Right lung (tissue), 2 donors: ENCODE measurements at regions not wholly inside any gene's neighbourhood (a gene's known extent, or its start where the extent isn't known, plus 50 kb on each side); places are given as distances from the start of the nearest gene placed in this dataset.
"Not testable (repeated sequence)": the region's sequence is repeated elsewhere in the genome, so short reads cannot be mapped to it uniquely, and the experiment has no call there.

Experiments
- DNase-seq, 2 donors: peaks; one replicate each; pipeline ENCODE4 v3.0.0-alpha.2; 2013

DNA sequence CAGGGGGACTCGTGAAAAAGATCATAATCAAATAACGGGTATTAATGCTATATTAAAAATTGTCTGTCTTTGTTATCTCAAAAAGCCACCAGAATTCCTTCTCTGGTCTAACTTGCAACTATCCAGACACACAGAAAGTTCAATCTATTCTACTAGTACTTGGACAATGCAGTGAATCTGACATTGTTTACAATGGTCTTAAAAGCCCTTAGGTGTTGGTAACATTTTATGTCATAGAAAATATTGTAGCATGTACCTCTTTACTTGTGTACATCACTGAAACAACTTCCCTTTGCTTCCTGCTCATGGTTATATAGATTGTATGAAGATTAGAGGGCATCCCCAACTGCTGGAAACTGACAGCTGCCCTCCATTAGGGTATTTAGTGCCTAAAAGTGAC lies 71.1 kb upstream of the PPP3CA start:
- DNase-seq, result no peak

DNA sequence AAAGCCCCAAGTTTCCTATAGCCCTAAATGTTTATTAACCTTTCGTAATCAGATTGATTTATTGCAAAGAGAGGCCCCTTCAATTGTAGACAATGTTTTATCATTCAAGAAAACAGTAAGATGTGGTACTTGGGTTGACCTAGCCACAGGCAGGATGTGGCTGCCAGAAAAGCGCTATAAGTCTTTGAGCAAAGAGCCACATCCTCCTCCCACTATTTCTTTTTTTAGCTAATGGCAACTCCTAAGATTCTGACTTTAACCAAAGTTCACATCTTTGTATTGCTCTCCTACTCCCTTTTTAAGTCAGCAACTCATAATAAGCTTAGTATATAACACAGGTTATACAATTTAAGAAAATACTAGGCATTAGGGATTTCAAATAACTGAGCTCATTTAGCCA lies 70.7 kb upstream of the PPP3CA start:
- DNase-seq, result no peak

- DNase-seq, result no peak
Measured at GRCh38 chr4:101417046-101417445, 69.7 kb upstream of the PPP3CA start.

DNA sequence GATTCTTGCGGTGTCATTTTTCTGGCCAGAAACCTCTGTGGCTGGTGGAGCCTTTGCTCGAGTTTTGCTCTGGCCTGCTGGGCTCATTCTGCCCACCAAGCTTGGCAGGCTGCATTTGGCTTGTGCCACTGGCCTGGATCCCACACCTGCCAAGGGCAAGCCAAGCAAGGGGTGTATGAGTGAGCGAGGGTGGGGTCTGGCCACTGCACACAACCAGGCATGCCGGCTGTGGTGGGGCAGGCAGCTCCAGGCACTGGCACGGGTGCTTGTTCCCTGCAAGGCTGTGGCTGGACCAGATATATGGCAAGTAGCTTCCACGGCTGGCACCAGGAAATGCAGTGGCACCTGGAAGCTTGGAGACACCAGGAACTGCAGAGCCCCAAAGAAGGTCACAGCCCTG lies 68.6 kb upstream of the PPP3CA start:
- no peak for DNase-seq

DNA sequence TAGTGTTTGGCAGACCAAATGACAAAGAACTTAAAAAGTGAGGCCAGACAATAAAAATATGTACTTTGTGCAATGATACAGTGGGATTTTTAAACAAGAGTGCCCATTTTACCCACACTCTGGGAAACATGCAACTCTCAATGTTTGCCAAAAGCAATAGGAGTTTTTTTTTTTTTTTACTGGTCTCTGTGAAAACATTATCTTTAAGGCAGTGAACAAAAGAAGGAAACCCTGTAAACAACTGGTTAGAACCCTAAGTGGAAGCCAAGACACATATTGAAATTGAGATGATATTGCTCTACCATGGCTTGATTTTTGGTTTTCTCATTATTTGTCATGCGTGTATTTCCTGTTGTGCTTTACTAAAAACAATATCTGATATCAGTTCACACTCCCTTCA lies 67.2 kb upstream of the PPP3CA start:
- DNase-seq, result no peak

DNA sequence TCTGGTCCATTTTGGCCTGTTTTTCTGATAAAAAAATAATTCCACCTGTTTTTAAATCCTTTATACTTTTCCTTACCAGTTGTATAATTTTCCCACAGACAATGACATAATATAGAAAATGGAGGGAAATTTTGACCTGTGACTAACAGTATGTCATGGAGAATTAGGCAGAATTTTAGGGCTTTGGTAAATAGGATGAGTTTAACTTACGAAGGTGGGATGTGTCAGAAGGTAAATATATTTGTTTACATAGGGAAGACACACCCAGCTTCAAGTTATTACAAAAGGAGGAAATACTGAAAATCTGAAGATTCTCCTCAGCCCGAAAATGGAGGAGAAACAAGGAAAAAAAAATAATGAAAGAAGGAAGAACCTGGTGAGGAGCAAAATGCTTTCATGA lies 64.6 kb upstream of the PPP3CA start:
- DNase-seq, result no peak

GRCh38 chr4:101411281-101411910 lies 64.1 kb upstream of the PPP3CA start:
- not testable (repeated sequence) for DNase-seq

- DNase-seq, result no peak
Measured at GRCh38 chr4:101400096-101400495, 52.8 kb upstream of the PPP3CA start.

GRCh38 chr4:101398807-101399206 lies 51.5 kb upstream of the PPP3CA start:
- no peak for DNase-seq
